ENCODE measurements at regions not wholly inside any gene's neighbourhood (a gene's known extent, or its start where the extent isn't known, plus 50 kb on each side); places are given as distances from the start of the nearest gene placed in this dataset.

- Histone ChIP-seq H2AFZ (ENCODE audit: low read length) (no peak overlapping the region), H3K79me1 (ENCODE audit: insufficient read depth, low read depth, low read length, poor library complexity, severe bottlenecking) (no peaks in the 10 kb centered on the region), H4K8ac (replicated peaks; ENCODE audit: insufficient read length, low read depth, low read length) (no peak overlapping the region), H2AK5ac (ENCODE audit: insufficient read length, low read length) (no peak overlapping the region), H3K23me2 (ENCODE audit: insufficient read length, low read depth, low read length, poor library complexity, severe bottlenecking) (no peaks in the 10 kb centered on the region), H4K5ac (ENCODE audit: insufficient read length, low read depth, low read length) (no peak overlapping the region), H3K27ac (ENCODE audit: insufficient read length, low read depth, low read length) (no peak overlapping the region), H4K91ac (ENCODE audit: insufficient read length, low read depth, low read length) (no peak overlapping the region), H3K4me2 (ENCODE audit: insufficient read depth, insufficient read length, low read length) (no peak overlapping the region), H3K18ac (ENCODE audit: insufficient read length, low read depth, low read length) (no peak overlapping the region), H3K4ac (ENCODE audit: low read depth, low read length) (no peak overlapping the region), H4K20me1 (ENCODE audit: control insufficient read depth, insufficient read depth, insufficient read length) (peaks cover 3% of the 10 kb centered on the region), H2BK120ac (ENCODE audit: low read depth, low read length, poor library complexity, severe bottlenecking) (no peak overlapping the region), H2BK20ac (ENCODE audit: low read depth, low read length, poor library complexity, severe bottlenecking) (no peak overlapping the region), H2BK15ac (ENCODE audit: low read depth, low read length) (no peak overlapping the region), H3K9me3 (ENCODE audit: control insufficient read depth, low read depth, low read length) (no peaks in the 10 kb centered on the region), H3K23ac (ENCODE audit: insufficient read length, low read depth, low read length) (no peak overlapping the region), H2BK5ac (ENCODE audit: insufficient read length, low read length) (no peak overlapping the region), H3T11ph (ENCODE audit: low read length) (no peak overlapping the region), H3K9ac (ENCODE audit: extremely low read depth, insufficient read length, low read length) (no peak overlapping the region), H3K4me1 (ENCODE audit: insufficient read depth, low read length) (no peaks in the 10 kb centered on the region), H3K79me2 (ENCODE audit: insufficient read depth, low read length) (no peaks in the 10 kb centered on the region), H3K27me3 (ENCODE audit: insufficient read depth, low read length) (no peaks in the 10 kb centered on the region), H2BK12ac (ENCODE audit: insufficient read length, low read depth, low read length) (no peak overlapping the region), H3K14ac (ENCODE audit: insufficient read depth, low read length) (no peak overlapping the region), H3K56ac (ENCODE audit: insufficient read length, low read depth, low read length) (no peak overlapping the region)
- Mint-ChIP-seq H3K4me1 (no peaks in the 10 kb centered on the region), H3K27ac (no peak overlapping the region), H3K9me3 (no peaks in the 10 kb centered on the region; a peak in 1 of 5 replicates), H3K27me3 (ENCODE audit: low read depth) (no peaks in the 10 kb centered on the region), H3K36me3 (ENCODE audit: insufficient read depth in 1 of 3, low read depth in 3 of 3) (no peaks in the 10 kb centered on the region), H3K4me3 (no peak overlapping the region)
- DNase-seq, result no peak
- no CpG with 5 or more reads among the region's 1 CpG for WGBS (ENCODE audit: extremely low coverage, insufficient read length, low lambda C conversion rate)
- no peak for TF ChIP-seq CTCF (conservative IDR thresholded peaks at IDR 0.05)
These were observed 171.8 kb upstream of the PACRGL start for GRCh38 chr4:20528508-20528907.
